Natural killer cell treated with Interleukin-12 subunit alpha and Interleukin-12 subunit beta and Interleukin-15 and Interleukin-18, amount 100 ng/mL, for 72 hours (primary cell): ENCODE measurements at regions not wholly inside any gene's neighbourhood (a gene's known extent, or its start where the extent isn't known, plus 50 kb on each side); places are given as distances from the start of the nearest gene placed in this dataset.
"Not testable (repeated sequence)": the region's sequence is repeated elsewhere in the genome, so short reads cannot be mapped to it uniquely, and the experiment has no call there.

Experiments used
- ATAC-seq, 2 donors: fragments of 150-1000 bp; cut with Tn5 transposase in 1 of 2; sonication (Bioruptor Pico), chemical (Tn5 transposase) in 1 of 2; 2 replicates each; pipeline ENCODE4 v1.10.0; 2021
- DNase-seq: peaks from one replicate; pipeline ENCODE4 v3.0.0; 2022; ENCODE audit warnings: low spot score
- H3K27ac Mint-ChIP-seq, 2 donors: 1 replicate in 1 of 2; 2 replicates in 1 of 2; pipeline ENCODE4 v1.8.0; 2022; ENCODE audit warnings: mixed read lengths in 2 of 2, mild to moderate bottlenecking in 1 of 2, moderate library complexity in 1 of 2
- H3K27me3 Mint-ChIP-seq, 2 donors: 1 replicate in 1 of 2; 2 replicates in 1 of 2; pipeline ENCODE4 v1.8.0; 2022; ENCODE audit warnings: mixed read lengths in 2 of 2
- H3K36me3 Mint-ChIP-seq: one replicate; pipeline ENCODE4 v1.8.0; 2022; ENCODE audit warnings: mixed read lengths
- H3K4me1 Mint-ChIP-seq, 2 donors: 1 replicate in 1 of 2; 2 replicates in 1 of 2; pipeline ENCODE4 v1.8.0; 2022; ENCODE audit warnings: low read depth in 2 of 2, mixed read lengths in 2 of 2, mild to moderate bottlenecking in 1 of 2
- H3K4me3 Mint-ChIP-seq: one replicate; pipeline ENCODE4 v1.8.0; 2022; ENCODE audit warnings: mixed read lengths
- H3K9me3 Mint-ChIP-seq: 2 replicates; pipeline ENCODE4 v1.8.0; 2022; ENCODE audit warnings: mixed read lengths

- ATAC-seq (peak in 1 of 2 donors; percentile 36), DNase-seq (no peak)
- Mint-ChIP-seq H3K4me1 (no peaks in the 10 kb centered on the region), H3K36me3 (no peaks in the 10 kb centered on the region), H3K27ac (no peak overlapping the region), H3K4me3 (peak overlapping the region; percentile 30), H3K27me3 (peaks cover 32 to 43% of the 10 kb centered on the region in 2 donors), H3K9me3 (no peaks in the 10 kb centered on the region)
These were observed 106.5 kb upstream of the STOX2 start for GRCh38 chr4:183798301-183799253.

GRCh38 chr4:183801457-183802165 lies 103.5 kb upstream of the STOX2 start:
- Mint-ChIP-seq H3K4me3 (no peak overlapping the region), H3K4me1 (no peaks in the 10 kb centered on the region), H3K9me3 (no peaks in the 10 kb centered on the region), H3K36me3 (no peaks in the 10 kb centered on the region), H3K27me3 (peaks cover 21 to 22% of the 10 kb centered on the region in 2 donors), H3K27ac (no peak overlapping the region)
- DNase-seq: no peak
- no peak for ATAC-seq

- Mint-ChIP-seq H3K27ac (no peak overlapping the region), H3K4me3 (no peak overlapping the region), H3K4me1 (no peaks in the 10 kb centered on the region), H3K27me3 (peaks cover 13% of the 10 kb centered on the region in 2 donors), H3K9me3 (no peaks in the 10 kb centered on the region), H3K36me3 (no peaks in the 10 kb centered on the region)
- DNase-seq (no peak), ATAC-seq (no peak)
These were observed 98.8 kb upstream of the STOX2 start for GRCh38 chr4:183806341-183806740.

- DNase-seq: no peak
- no peak overlapping the region for H3K27ac Mint-ChIP-seq
- no peaks in the 10 kb centered on the region for H3K4me1 Mint-ChIP-seq
These were observed 97.5 kb upstream of the STOX2 start for GRCh38 chr4:183807420-183808096.

GRCh38 chr4:183808097-183808456 lies 97.0 kb upstream of the STOX2 start:
- Mint-ChIP-seq H3K9me3 (no peaks in the 10 kb centered on the region), H3K4me1 (no peaks in the 10 kb centered on the region), H3K4me3 (no peak overlapping the region), H3K27ac (no peak overlapping the region), H3K27me3 (peaks cover 7 to 9% of the 10 kb centered on the region in 2 donors), H3K36me3 (no peaks in the 10 kb centered on the region)
- DNase-seq: no peak
- no peak for ATAC-seq

More at GRCh38 chr4:183807420-183808096, 97.5 kb upstream of the STOX2 start:
- H3K36me3 Mint-ChIP-seq: no peaks in the 10 kb centered on the region
- no peaks in the 10 kb centered on the region for H3K9me3 Mint-ChIP-seq
- peak in 1 of 2 donors; percentile 13 for ATAC-seq
- H3K27me3 Mint-ChIP-seq: peaks cover 7 to 10% of the 10 kb centered on the region in 2 donors
- no peak overlapping the region for H3K4me3 Mint-ChIP-seq

- Mint-ChIP-seq H3K36me3 (no peaks in the 10 kb centered on the region), H3K9me3 (peaks cover 3% of the 10 kb centered on the region), H3K27me3 (peaks cover 12 to 20% of the 10 kb centered on the region in 2 donors), H3K27ac (no peak overlapping the region), H3K4me3 (no peak overlapping the region), H3K4me1 (no peaks in the 10 kb centered on the region)
- no peak for DNase-seq
- no peak for ATAC-seq
These were observed 92.5 kb upstream of the STOX2 start for GRCh38 chr4:183812567-183812966.

- H3K4me3 Mint-ChIP-seq: no peak overlapping the region
These were observed 90.6 kb upstream of the STOX2 start for GRCh38 chr4:183814461-183814860.

GRCh38 chr4:183816077-183816476 lies 89.0 kb upstream of the STOX2 start:
- Mint-ChIP-seq H3K27ac (no peak overlapping the region), H3K9me3 (peaks cover 3% of the 10 kb centered on the region), H3K36me3 (no peaks in the 10 kb centered on the region), H3K4me3 (no peak overlapping the region), H3K4me1 (no peaks in the 10 kb centered on the region), H3K27me3 (peaks cover 7 to 13% of the 10 kb centered on the region in 2 donors)
- ATAC-seq (no peak), DNase-seq (no peak)

More at GRCh38 chr4:183814461-183814860, 90.6 kb upstream of the STOX2 start:
- Mint-ChIP-seq H3K4me1 (no peaks in the 10 kb centered on the region), H3K36me3 (no peaks in the 10 kb centered on the region), H3K27ac (no peak overlapping the region), H3K9me3 (peaks cover 3% of the 10 kb centered on the region), H3K27me3 (peaks cover 7 to 13% of the 10 kb centered on the region in 2 donors)
- ATAC-seq (no peak), DNase-seq (no peak)

- H3K36me3 Mint-ChIP-seq: no peaks in the 10 kb centered on the region
- H3K4me1 Mint-ChIP-seq: no peaks in the 10 kb centered on the region
- DNase-seq (no peak), ATAC-seq (no peak)
- peaks cover 7 to 13% of the 10 kb centered on the region in 2 donors for H3K27me3 Mint-ChIP-seq
- no peak overlapping the region for H3K4me3 Mint-ChIP-seq
- peaks cover 3% of the 10 kb centered on the region for H3K9me3 Mint-ChIP-seq
- H3K27ac Mint-ChIP-seq: no peak overlapping the region
These were observed 88.1 kb upstream of the STOX2 start for GRCh38 chr4:183816882-183817509.

- peaks cover 8 to 13% of the 10 kb centered on the region in 2 donors for H3K27me3 Mint-ChIP-seq
- H3K4me1 Mint-ChIP-seq, H3K27ac Mint-ChIP-seq, H3K4me3 Mint-ChIP-seq, H3K9me3 Mint-ChIP-seq, ATAC-seq, H3K36me3 Mint-ChIP-seq, DNase-seq: not testable (repeated sequence)
These were observed 86.5 kb upstream of the STOX2 start for GRCh38 chr4:183818591-183818990.

- no peak for DNase-seq
- H3K27ac Mint-ChIP-seq: no peak overlapping the region
- peaks cover under 1% of the 10 kb centered on the region for H3K9me3 Mint-ChIP-seq
- H3K36me3 Mint-ChIP-seq: no peaks in the 10 kb centered on the region
- peaks cover under 1 to 5% of the 10 kb centered on the region in 2 donors for H3K27me3 Mint-ChIP-seq
- H3K4me3 Mint-ChIP-seq: no peak overlapping the region
- no peaks in the 10 kb centered on the region for H3K4me1 Mint-ChIP-seq
- ATAC-seq: no peak
These were observed 83.8 kb upstream of the STOX2 start for GRCh38 chr4:183821076-183821853.

- H3K36me3 Mint-ChIP-seq: no peaks in the 10 kb centered on the region
- no peaks in the 10 kb centered on the region for H3K9me3 Mint-ChIP-seq
- H3K27ac Mint-ChIP-seq: no peak overlapping the region
- peaks cover 0 to 12% of the 10 kb centered on the region in 2 donors for H3K27me3 Mint-ChIP-seq
- H3K4me1 Mint-ChIP-seq: peaks cover 0 to 5% of the 10 kb centered on the region in 2 donors
- no peak overlapping the region for H3K4me3 Mint-ChIP-seq
- ATAC-seq (no peak), DNase-seq (no peak)
These were observed 81.7 kb upstream of the STOX2 start for GRCh38 chr4:183823434-183823833.

- Mint-ChIP-seq H3K27ac (no peak overlapping the region), H3K27me3 (peaks cover 0 to 12% of the 10 kb centered on the region in 2 donors), H3K4me3 (no peak overlapping the region), H3K36me3 (no peaks in the 10 kb centered on the region), H3K4me1 (peaks cover 0 to 5% of the 10 kb centered on the region in 2 donors), H3K9me3 (no peaks in the 10 kb centered on the region)
- no peak for DNase-seq
- ATAC-seq: no peak
These were observed 79.8 kb upstream of the STOX2 start for GRCh38 chr4:183825346-183825745.
